ENCODE measurements at regions not wholly inside any gene's neighbourhood (a gene's known extent, or its start where the extent isn't known, plus 50 kb on each side); places are given as distances from the start of the nearest gene placed in this dataset.

- Histone ChIP-seq H3K9ac (ENCODE audit: low read depth in 1 of 2, low read length in 2 of 2) (no peak overlapping the region), H3K4me3 (ENCODE audit: low read length in 2 of 2) (no peak overlapping the region), H3K27ac (ENCODE audit: low read depth in 2 of 2, low read length in 2 of 2) (no peak overlapping the region), H3K9me3 (ENCODE audit: control insufficient read depth in 2 of 2, low read length in 2 of 2) (no peaks in the 10 kb centered on the region), H3K27me3 (ENCODE audit: control insufficient read depth in 2 of 2, insufficient read depth in 2 of 2, low read length in 2 of 2) (no peaks in the 10 kb centered on the region), H3K36me3 (ENCODE audit: control insufficient read depth in 2 of 2, insufficient read depth in 2 of 2, low read length in 2 of 2) (no peaks in the 10 kb centered on the region), H3K4me1 (ENCODE audit: control insufficient read depth in 2 of 2, insufficient read depth in 2 of 2, low read length in 2 of 2) (peaks cover 5 to 7% of the 10 kb centered on the region in 2 donors)
Observed at GRCh38 chr9:107090218-107090617, 192.9 kb upstream of the RAD23B start.

- Histone ChIP-seq H3K9ac (ENCODE audit: low read depth in 1 of 2, low read length in 2 of 2) (no peak overlapping the region), H3K36me3 (ENCODE audit: control insufficient read depth in 2 of 2, insufficient read depth in 2 of 2, low read length in 2 of 2) (no peaks in the 10 kb centered on the region), H3K4me1 (ENCODE audit: control insufficient read depth in 2 of 2, insufficient read depth in 2 of 2, low read length in 2 of 2) (peaks cover 5 to 7% of the 10 kb centered on the region in 2 donors), H3K27me3 (ENCODE audit: control insufficient read depth in 2 of 2, insufficient read depth in 2 of 2, low read length in 2 of 2) (no peaks in the 10 kb centered on the region), H3K27ac (ENCODE audit: low read depth in 2 of 2, low read length in 2 of 2) (peak overlapping the region in 1 of 2 donors; percentile 15), H3K4me3 (ENCODE audit: low read length in 2 of 2) (no peak overlapping the region), H3K9me3 (ENCODE audit: control insufficient read depth in 2 of 2, low read length in 2 of 2) (no peaks in the 10 kb centered on the region)
Observed at GRCh38 chr9:107093365-107094060, 189.6 kb upstream of the RAD23B start.

DNA sequence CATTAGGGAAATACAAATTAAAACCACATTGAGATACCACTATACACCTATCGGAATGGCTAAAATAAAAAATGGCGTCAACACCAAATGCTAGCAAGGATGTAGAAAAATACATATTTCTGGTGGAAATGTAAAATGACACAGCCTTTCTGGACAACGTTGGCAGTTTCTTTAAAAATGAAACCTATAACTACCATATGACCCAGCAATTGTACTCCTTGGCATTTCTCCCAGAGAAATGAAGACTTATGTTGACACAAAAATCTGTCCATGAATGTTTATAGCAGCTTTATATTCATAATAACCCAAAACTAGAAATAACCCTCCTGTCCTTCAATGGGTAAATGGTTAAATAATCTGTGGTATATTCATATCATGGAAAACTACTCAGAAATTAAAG lies 188.7 kb upstream of the RAD23B start:
- peak overlapping the region in 1 of 2 donors; percentile 47 for H3K27ac ChIP-seq (ENCODE audit: low read depth in 2 of 2, low read length in 2 of 2)
- no peaks in the 10 kb centered on the region for H3K9me3 ChIP-seq (ENCODE audit: control insufficient read depth in 2 of 2, low read length in 2 of 2)
- no peaks in the 10 kb centered on the region for H3K36me3 ChIP-seq (ENCODE audit: control insufficient read depth in 2 of 2, insufficient read depth in 2 of 2, low read length in 2 of 2)
- H3K27me3 ChIP-seq (ENCODE audit: control insufficient read depth in 2 of 2, insufficient read depth in 2 of 2, low read length in 2 of 2) = no peaks in the 10 kb centered on the region
- H3K4me1 ChIP-seq (ENCODE audit: control insufficient read depth in 2 of 2, insufficient read depth in 2 of 2, low read length in 2 of 2) = peaks cover 5 to 7% of the 10 kb centered on the region in 2 donors
- no peak overlapping the region for H3K4me3 ChIP-seq (ENCODE audit: low read length in 2 of 2)
- no peak overlapping the region for H3K9ac ChIP-seq (ENCODE audit: low read depth in 1 of 2, low read length in 2 of 2)

DNA sequence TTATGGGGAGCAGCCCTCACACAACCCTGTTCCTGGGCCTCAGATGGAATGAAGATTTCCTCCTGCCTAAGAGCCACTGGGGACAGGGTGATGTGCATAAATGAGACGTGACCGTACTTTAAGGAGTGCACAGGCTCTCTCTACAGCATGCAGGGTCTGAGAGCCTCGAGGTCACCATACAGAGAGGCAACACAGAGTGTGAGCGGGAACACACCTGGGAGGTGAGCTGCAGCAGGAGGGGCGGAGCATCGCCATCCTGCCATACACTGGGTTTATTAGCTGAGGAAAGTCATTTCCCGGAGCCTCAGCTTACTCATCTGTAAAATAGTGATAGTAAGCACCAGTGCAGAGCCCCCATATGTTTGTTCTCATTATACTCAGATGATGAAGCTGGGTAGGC lies 182.5 kb upstream of the RAD23B start:
- Histone ChIP-seq H3K27me3 (ENCODE audit: control insufficient read depth in 2 of 2, insufficient read depth in 2 of 2, low read length in 2 of 2) (no peaks in the 10 kb centered on the region), H3K9ac (ENCODE audit: low read depth in 1 of 2, low read length in 2 of 2) (no peak overlapping the region), H3K4me1 (ENCODE audit: control insufficient read depth in 2 of 2, insufficient read depth in 2 of 2, low read length in 2 of 2) (no peaks in the 10 kb centered on the region), H3K9me3 (ENCODE audit: control insufficient read depth in 2 of 2, low read length in 2 of 2) (no peaks in the 10 kb centered on the region), H3K4me3 (ENCODE audit: low read length in 2 of 2) (no peak overlapping the region), H3K36me3 (ENCODE audit: control insufficient read depth in 2 of 2, insufficient read depth in 2 of 2, low read length in 2 of 2) (no peaks in the 10 kb centered on the region), H3K27ac (ENCODE audit: low read depth in 2 of 2, low read length in 2 of 2) (no peak overlapping the region)

DNA sequence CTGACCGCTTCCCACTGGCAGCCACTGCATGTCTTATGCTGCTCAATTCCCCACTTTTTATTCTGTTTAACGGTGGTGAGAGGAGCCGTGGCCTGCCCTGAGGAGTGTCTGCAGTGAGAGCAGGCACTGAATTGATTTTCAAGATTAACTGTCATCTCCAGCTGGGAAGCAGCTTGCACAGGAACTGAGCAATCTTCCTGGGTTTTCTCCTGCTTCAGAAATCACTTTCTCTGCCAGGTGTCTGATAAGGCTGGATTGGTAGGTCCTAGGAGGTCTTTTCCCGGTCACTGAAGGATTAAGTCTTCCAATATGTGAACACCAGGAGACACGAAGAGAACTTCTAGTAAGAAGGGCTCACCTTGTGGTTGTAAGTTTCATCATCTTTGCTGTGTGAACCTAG lies 181.1 kb upstream of the RAD23B start:
- Histone ChIP-seq H3K36me3 (ENCODE audit: control insufficient read depth in 2 of 2, insufficient read depth in 2 of 2, low read length in 2 of 2) (no peaks in the 10 kb centered on the region), H3K27me3 (ENCODE audit: control insufficient read depth in 2 of 2, insufficient read depth in 2 of 2, low read length in 2 of 2) (no peaks in the 10 kb centered on the region), H3K27ac (ENCODE audit: low read depth in 2 of 2, low read length in 2 of 2) (no peak overlapping the region), H3K4me1 (ENCODE audit: control insufficient read depth in 2 of 2, insufficient read depth in 2 of 2, low read length in 2 of 2) (no peaks in the 10 kb centered on the region), H3K9ac (ENCODE audit: low read depth in 1 of 2, low read length in 2 of 2) (no peak overlapping the region), H3K4me3 (ENCODE audit: low read length in 2 of 2) (no peak overlapping the region), H3K9me3 (ENCODE audit: control insufficient read depth in 2 of 2, low read length in 2 of 2) (no peaks in the 10 kb centered on the region)

GRCh38 chr9:107103621-107104020 lies 179.5 kb upstream of the RAD23B start:
- Histone ChIP-seq H3K27ac (ENCODE audit: low read depth in 2 of 2, low read length in 2 of 2) (no peak overlapping the region), H3K27me3 (ENCODE audit: control insufficient read depth in 2 of 2, insufficient read depth in 2 of 2, low read length in 2 of 2) (no peaks in the 10 kb centered on the region), H3K4me1 (ENCODE audit: control insufficient read depth in 2 of 2, insufficient read depth in 2 of 2, low read length in 2 of 2) (no peaks in the 10 kb centered on the region), H3K4me3 (ENCODE audit: low read length in 2 of 2) (no peak overlapping the region), H3K9ac (ENCODE audit: low read depth in 1 of 2, low read length in 2 of 2) (no peak overlapping the region), H3K36me3 (ENCODE audit: control insufficient read depth in 2 of 2, insufficient read depth in 2 of 2, low read length in 2 of 2) (no peaks in the 10 kb centered on the region), H3K9me3 (ENCODE audit: control insufficient read depth in 2 of 2, low read length in 2 of 2) (no peaks in the 10 kb centered on the region)

- Histone ChIP-seq H3K36me3 (ENCODE audit: control insufficient read depth in 2 of 2, insufficient read depth in 2 of 2, low read length in 2 of 2) (no peaks in the 10 kb centered on the region), H3K27me3 (ENCODE audit: control insufficient read depth in 2 of 2, insufficient read depth in 2 of 2, low read length in 2 of 2) (no peaks in the 10 kb centered on the region), H3K9me3 (ENCODE audit: control insufficient read depth in 2 of 2, low read length in 2 of 2) (no peaks in the 10 kb centered on the region), H3K27ac (ENCODE audit: low read depth in 2 of 2, low read length in 2 of 2) (no peak overlapping the region), H3K4me1 (ENCODE audit: control insufficient read depth in 2 of 2, insufficient read depth in 2 of 2, low read length in 2 of 2) (no peaks in the 10 kb centered on the region), H3K9ac (ENCODE audit: low read depth in 1 of 2, low read length in 2 of 2) (no peak overlapping the region), H3K4me3 (ENCODE audit: low read length in 2 of 2) (no peak overlapping the region)
Observed at GRCh38 chr9:107105784-107106183, 177.3 kb upstream of the RAD23B start.

GRCh38 chr9:107106416-107106815 lies 176.7 kb upstream of the RAD23B start:
- H3K4me1 ChIP-seq (ENCODE audit: control insufficient read depth in 2 of 2, insufficient read depth in 2 of 2, low read length in 2 of 2) = no peaks in the 10 kb centered on the region
- no peak overlapping the region for H3K9ac ChIP-seq (ENCODE audit: low read depth in 1 of 2, low read length in 2 of 2)
- no peak overlapping the region for H3K4me3 ChIP-seq (ENCODE audit: low read length in 2 of 2)
- H3K36me3 ChIP-seq (ENCODE audit: control insufficient read depth in 2 of 2, insufficient read depth in 2 of 2, low read length in 2 of 2) = no peaks in the 10 kb centered on the region
- no peaks in the 10 kb centered on the region for H3K27me3 ChIP-seq (ENCODE audit: control insufficient read depth in 2 of 2, insufficient read depth in 2 of 2, low read length in 2 of 2)
- H3K9me3 ChIP-seq (ENCODE audit: control insufficient read depth in 2 of 2, low read length in 2 of 2) = no peaks in the 10 kb centered on the region
- H3K27ac ChIP-seq (ENCODE audit: low read depth in 2 of 2, low read length in 2 of 2) = no peak overlapping the region

GRCh38 chr9:107108342-107109130 lies 174.5 kb upstream of the RAD23B start:
- no peaks in the 10 kb centered on the region for H3K9me3 ChIP-seq (ENCODE audit: control insufficient read depth in 2 of 2, low read length in 2 of 2)
- H3K27me3 ChIP-seq (ENCODE audit: control insufficient read depth in 2 of 2, insufficient read depth in 2 of 2, low read length in 2 of 2) = no peaks in the 10 kb centered on the region
- no peak overlapping the region for H3K9ac ChIP-seq (ENCODE audit: low read depth in 1 of 2, low read length in 2 of 2)
- H3K4me3 ChIP-seq (ENCODE audit: low read length in 2 of 2) = no peak overlapping the region
- no peaks in the 10 kb centered on the region for H3K36me3 ChIP-seq (ENCODE audit: control insufficient read depth in 2 of 2, insufficient read depth in 2 of 2, low read length in 2 of 2)
- H3K27ac ChIP-seq (ENCODE audit: low read depth in 2 of 2, low read length in 2 of 2) = no peak overlapping the region
- no peaks in the 10 kb centered on the region for H3K4me1 ChIP-seq (ENCODE audit: control insufficient read depth in 2 of 2, insufficient read depth in 2 of 2, low read length in 2 of 2)

GRCh38 chr9:107109324-107109723 lies 173.8 kb upstream of the RAD23B start:
- H3K27me3 ChIP-seq (ENCODE audit: control insufficient read depth in 2 of 2, insufficient read depth in 2 of 2, low read length in 2 of 2) = no peaks in the 10 kb centered on the region
- no peaks in the 10 kb centered on the region for H3K9me3 ChIP-seq (ENCODE audit: control insufficient read depth in 2 of 2, low read length in 2 of 2)
- H3K4me1 ChIP-seq (ENCODE audit: control insufficient read depth in 2 of 2, insufficient read depth in 2 of 2, low read length in 2 of 2) = no peaks in the 10 kb centered on the region
- no peak overlapping the region for H3K9ac ChIP-seq (ENCODE audit: low read depth in 1 of 2, low read length in 2 of 2)
- H3K36me3 ChIP-seq (ENCODE audit: control insufficient read depth in 2 of 2, insufficient read depth in 2 of 2, low read length in 2 of 2) = no peaks in the 10 kb centered on the region
- H3K4me3 ChIP-seq (ENCODE audit: low read length in 2 of 2) = no peak overlapping the region
- H3K27ac ChIP-seq (ENCODE audit: low read depth in 2 of 2, low read length in 2 of 2) = no peak overlapping the region
